ENCODE measurements at regions not wholly inside any gene's neighbourhood (a gene's known extent, or its start where the extent isn't known, plus 50 kb on each side); places are given as distances from the start of the nearest gene placed in this dataset.

- no peak for DNase-seq
Observed at GRCh38 chr1:218527737-218528136, 182.6 kb downstream of the TGFB2 start.

DNA sequence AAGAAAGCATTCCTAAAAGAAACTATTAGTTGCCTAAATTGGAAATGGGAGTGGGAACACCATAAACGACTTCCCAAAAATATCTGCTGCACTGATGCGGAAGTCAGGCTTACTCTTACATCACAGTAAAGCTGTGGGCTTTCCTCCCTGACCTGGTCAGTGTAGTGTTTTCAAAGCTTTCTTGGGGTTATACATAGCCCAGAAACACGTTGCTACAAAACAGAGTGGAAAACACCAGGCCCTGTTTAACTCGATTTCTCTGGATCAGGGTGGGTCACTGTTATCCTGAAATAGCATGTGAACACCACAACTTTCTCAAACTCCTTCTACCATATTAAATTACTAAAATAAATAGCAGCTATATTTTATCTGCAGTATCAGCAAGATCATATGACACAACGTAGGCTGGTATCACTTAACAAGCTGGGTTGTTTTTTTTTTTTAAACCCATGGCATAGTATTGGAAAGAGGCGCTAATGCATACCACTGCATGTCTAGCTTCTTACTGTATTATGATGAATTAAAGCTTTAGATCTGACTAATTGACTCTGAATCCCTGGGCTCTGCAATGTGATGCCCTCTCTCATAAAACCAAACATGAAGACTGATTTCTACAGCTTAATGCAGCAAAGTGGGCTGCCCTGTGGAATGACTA is 184.6 kb downstream of the TGFB2 start:
- DNase-seq, result no peak

GRCh38 chr1:218531936-218532335 is 186.8 kb downstream of the TGFB2 start:
- no peak for DNase-seq

DNA sequence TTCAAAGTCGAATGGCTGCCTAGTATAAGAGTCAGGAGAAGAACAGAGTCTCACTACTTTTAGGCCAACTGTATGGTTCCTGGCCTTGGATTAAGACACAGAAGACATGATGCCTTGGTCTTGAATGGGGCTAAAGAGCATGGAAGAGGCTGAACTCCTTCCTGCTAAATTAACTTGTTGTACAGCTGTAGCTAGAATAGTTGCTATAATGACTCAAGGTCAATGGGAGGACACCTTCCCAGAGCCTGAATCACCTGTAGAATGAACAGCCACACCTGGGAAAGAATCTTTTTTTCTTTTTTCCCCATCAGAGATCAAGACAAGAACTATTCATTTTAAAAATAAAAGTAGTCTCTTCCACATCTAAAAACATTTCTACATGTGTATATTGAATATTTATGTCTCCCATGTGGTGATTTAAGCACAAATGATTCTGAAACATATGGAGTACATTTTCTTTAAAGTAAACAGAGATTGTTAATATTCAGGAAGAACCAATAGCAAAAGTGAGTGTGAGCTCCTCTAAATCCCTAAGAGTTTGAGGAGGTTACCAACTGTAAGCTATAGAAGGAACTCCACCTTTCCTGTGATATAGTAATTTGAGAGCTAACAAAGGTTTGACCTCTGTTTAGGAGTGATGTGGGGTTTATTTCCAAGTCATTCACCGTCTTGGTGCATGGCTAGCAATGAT is 191.3 kb downstream of the TGFB2 start:
- DNase-seq, result no peak

- no peak for DNase-seq
Observed at GRCh38 chr1:218537122-218537913, 192.2 kb downstream of the TGFB2 start.

GRCh38 chr1:218538341-218538740 is 193.2 kb downstream of the TGFB2 start:
- no peak for DNase-seq

- no peak for DNase-seq
Observed at GRCh38 chr1:218546314-218546713, 201.2 kb downstream of the TGFB2 start.

- DNase-seq, result no peak
Observed at GRCh38 chr1:218547957-218548730, 203.0 kb downstream of the TGFB2 start.

DNA sequence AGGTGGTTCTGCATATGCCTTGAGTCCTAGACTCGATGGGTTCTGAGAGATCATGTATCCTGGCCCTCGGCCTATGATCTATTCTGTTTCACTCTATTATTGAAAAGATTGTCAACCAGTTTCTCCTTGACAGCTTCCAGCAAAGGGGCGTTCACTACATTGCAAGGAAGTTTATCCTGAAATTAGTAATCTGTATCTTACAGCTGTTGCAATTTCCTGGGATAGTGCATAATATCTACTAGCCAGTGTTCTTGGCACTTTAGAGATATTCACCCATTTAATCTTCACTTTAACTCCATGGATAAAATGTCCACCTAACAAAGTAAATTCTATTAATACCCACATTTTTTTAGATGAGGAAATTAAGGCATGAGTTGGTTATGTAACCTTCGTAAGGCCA is 203.6 kb downstream of the TGFB2 start:
- no peak for DNase-seq

- DNase-seq, result no peak
Observed at GRCh38 chr1:218553197-218553596, 208.1 kb downstream of the TGFB2 start.

DNA sequence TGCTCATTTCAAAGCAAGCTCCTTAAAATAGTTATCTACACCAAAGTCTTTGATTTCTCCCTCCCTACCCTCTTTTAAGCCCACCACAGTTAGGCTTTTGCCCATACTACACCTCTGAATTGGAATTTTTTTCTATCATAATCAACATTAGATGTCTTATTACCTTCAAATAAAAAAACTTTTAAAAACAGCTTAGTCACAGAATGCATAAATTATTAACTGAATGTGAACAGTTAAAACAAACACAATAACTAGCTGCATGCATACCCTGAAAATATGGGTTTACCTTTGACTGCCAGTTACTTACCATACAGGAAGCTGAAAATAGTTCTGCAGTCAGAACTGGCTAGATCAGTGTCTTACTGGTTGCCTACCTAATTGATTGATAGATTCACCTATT is 210.9 kb downstream of the TGFB2 start:
- DNase-seq, result no peak

- no peak for DNase-seq
Observed at GRCh38 chr1:218557731-218558130, 212.6 kb downstream of the TGFB2 start.

DNA sequence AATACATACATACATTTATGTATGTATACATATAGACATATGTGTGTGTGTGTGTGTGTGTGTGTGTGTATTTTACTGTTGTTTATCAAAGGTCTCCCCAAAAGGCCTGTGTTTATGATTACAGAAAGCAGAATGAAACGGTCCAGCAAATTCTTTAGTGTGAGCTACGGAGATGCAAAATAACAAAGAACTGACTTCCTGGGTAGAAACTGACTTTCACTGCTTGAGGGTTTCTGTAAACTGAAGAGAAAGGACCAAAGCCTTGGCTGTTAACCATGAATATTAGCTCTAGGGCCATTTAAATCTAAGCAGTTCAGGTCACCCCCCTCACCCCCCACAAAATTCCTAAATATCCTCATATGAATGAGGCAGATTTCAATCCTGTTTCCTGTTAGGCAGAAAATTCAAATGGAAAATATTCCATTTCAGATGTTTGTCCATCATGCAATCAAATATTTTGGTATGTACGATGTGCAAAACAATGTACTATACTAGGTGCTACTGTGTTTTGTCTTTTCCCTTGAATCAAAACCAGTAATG is 213.2 kb downstream of the TGFB2 start:
- no peak for DNase-seq

DNA sequence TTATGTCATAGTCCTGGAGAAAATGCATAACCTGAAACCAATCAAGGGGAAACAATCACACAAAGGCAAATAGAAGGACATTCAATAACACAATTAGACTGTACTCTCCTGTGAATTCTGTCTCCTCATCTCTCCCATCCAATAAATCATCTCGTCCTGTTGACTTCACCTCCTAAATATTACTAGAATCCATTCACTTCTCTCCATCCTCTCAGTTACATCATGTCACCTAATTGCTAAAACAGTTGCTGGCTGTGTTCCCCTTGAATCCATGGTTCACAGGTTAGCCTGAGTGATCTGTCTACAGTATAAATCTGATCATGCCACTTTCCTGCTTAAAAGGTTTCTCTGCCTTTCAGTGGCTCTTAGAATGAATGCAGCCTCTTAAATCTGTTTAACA is 220.2 kb downstream of the TGFB2 start:
- DNase-seq, result no peak

DNA sequence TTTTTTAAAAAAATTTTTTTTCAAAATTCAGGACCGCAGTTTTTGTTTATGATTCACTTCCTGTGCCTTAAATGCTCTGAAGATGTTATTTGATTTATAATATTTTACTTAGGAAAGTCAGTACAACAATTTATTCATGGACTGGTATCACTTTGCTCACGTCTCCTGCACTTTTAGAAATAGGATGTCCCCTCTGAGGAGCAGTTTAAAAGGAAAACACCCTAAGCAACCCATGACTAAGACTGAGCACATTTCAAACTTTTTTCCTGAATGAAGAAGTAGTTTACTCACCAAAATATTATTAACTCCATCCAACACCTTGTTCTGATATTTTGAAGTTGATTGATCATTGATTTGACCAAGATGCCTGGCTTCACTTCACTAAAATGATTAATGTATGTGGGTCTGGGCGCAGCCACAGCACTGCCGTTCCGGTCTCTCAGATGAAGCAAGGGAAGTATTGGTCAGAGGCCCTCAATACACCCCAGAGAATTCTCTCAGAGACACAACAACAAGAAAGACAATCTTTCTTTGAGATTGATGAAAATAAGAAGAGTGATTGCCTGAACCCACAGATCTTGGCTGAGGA is 223.9 kb downstream of the TGFB2 start:
- no peak for DNase-seq

DNA sequence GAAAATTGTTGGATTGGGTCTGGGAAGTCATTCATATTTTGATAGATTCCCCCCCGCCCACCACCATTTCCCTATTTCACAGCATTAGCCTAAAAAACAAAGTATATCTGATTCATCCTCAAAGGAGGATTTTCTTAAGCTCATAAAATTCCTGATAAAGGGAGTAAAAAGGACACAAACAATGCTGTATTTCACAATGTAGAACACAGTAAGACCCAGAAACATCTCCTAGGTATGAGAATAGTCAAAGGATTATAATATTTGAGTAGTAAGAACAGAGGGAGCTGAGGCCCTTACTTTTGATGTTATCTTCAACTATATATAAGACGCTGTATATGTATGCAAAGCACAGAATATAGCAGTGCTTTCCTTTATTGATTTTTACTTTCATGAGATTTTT is 225.3 kb downstream of the TGFB2 start:
- DNase-seq, result no peak

DNA sequence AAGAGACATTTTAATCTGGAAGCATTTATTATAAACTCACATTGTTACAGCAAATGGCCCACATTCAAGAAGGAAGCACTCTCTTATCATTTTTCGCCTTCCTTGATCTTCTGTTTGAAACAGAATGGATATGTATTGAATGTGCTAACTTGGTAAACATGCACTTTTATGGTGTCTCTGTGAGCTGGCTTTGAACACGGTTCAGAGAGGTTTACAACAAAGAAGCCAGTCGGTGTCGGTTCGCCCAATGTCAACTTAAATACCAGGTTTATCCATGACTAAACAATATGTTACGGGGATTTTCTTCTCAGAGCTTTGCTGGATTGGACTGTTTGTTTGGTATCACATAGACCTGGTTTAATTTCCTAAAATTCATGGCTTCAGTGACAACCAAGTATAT is 226.4 kb downstream of the TGFB2 start:
- no peak for DNase-seq

DNA sequence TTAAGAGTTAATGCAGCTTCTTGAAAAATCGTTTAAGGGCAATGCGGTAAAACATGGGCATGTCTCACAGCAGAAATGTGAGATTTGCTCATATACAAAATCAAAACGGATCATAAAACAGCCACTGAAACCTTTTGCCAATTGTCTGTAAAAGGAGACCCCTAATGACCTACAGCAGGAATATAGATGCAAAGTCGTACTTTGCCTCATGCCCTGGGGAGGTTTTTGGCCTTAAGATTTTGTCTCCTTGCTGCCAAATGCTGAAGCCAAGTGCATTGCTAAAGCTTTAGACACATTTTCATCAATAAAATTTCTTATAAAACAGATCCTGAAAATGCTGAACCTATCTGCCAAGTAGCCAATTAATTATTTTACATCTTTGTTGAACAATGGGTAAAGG is 226.9 kb downstream of the TGFB2 start:
- no peak for DNase-seq

DNA sequence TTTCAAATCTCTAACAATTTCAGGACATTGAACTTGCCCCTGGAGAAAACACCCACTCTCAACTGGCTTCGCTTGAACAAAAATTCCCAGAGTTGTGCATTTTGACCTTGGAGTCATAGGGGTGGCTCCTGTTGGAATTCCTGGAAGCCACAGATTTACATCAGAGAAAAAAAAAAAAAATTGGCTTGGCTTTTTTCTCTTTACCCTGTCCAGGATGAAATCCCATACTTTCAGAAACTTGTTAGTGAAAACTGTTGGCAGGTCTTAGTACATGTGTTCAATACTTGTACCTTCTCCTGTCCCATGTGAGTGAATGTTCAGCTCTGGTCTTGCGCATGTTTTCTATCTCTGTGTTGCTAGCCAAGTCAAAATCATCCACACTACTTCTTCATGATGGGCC is 228.8 kb downstream of the TGFB2 start:
- DNase-seq, result no peak

- no peak for DNase-seq
Observed at GRCh38 chr1:218575079-218575478, 229.9 kb downstream of the TGFB2 start.

DNA sequence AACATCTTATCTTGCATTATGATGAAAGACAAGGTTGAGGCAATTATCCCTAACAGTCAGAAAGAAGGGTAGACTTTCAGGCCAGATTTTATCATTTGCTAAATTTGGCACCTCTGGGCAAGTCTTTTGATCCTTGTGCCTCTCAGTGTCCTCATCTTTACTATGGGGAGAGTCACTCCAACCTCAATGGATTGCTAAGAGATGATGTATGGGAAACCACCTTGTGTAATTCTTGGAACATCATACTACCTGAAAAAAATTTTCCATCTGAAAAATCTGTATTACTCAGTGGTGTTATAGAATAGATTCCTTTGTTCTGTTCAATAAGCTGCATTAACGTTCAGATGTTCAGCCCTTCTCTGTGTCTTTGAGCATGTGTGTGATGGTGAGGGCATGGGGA is 230.7 kb downstream of the TGFB2 start:
- no peak for DNase-seq

DNA sequence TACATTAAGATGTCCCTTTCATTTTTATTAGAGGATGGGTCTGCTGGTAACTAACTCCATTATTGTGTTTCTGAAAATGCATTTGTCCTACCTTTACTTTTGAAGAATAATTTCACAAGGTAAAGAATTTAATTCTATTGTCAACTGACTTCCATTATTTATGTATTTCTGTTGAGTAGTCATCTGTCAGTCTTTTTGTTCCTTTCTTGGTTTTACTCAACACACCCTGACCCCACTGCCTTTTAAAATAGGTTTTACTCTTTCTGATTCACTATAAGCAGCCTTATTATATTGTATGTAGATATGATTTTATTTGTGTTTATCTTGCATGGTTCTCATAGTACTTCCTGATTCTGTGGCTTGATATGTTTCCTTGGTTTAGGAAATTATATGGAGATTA is 237.5 kb downstream of the TGFB2 start:
- no peak for DNase-seq

Data from effector CD4-positive, alpha-beta T cell (primary cell).